ENCODE measurements at regions not wholly inside any gene's neighbourhood (a gene's known extent, or its start where the extent isn't known, plus 50 kb on each side); places are given as distances from the start of the nearest gene placed in this dataset.

DNA sequence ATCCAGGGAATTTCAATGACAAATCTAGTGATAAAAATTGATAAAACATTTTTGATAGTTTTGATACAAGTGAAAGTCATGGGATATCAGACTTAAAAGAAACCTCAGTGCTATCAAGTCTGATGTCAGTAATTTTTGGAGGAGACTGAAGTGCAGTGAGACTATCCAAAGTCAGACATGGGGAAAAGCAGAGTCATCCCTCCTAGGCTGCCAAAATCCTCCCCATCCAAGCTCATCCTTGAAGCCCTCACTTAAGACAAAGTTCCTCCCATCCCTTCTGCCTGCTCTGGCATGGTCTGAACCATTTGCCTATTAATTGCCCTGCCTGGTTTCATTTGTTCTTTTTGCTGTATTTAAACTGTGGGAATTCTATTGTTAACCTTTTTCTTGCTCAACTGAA lies 456.9 kb upstream of the UBE2E2 start:
- Histone ChIP-seq H3K4me1 (ENCODE audit: control insufficient read depth in 2 of 2, insufficient read depth in 2 of 2, low read length in 2 of 2) (no peaks in the 10 kb centered on the region), H3K4me3 (ENCODE audit: low read length in 2 of 2) (no peak overlapping the region), H3K27me3 (ENCODE audit: control insufficient read depth in 2 of 2, insufficient read depth in 2 of 2, low read length in 2 of 2) (no peaks in the 10 kb centered on the region), H3K9me3 (ENCODE audit: control insufficient read depth in 2 of 2, low read length in 2 of 2) (no peaks in the 10 kb centered on the region), H3K27ac (ENCODE audit: low read depth in 2 of 2, low read length in 2 of 2) (no peak overlapping the region), H3K9ac (ENCODE audit: low read depth in 1 of 2, low read length in 2 of 2) (no peak overlapping the region), H3K36me3 (ENCODE audit: control insufficient read depth in 2 of 2, insufficient read depth in 2 of 2, low read length in 2 of 2) (no peaks in the 10 kb centered on the region)

DNA sequence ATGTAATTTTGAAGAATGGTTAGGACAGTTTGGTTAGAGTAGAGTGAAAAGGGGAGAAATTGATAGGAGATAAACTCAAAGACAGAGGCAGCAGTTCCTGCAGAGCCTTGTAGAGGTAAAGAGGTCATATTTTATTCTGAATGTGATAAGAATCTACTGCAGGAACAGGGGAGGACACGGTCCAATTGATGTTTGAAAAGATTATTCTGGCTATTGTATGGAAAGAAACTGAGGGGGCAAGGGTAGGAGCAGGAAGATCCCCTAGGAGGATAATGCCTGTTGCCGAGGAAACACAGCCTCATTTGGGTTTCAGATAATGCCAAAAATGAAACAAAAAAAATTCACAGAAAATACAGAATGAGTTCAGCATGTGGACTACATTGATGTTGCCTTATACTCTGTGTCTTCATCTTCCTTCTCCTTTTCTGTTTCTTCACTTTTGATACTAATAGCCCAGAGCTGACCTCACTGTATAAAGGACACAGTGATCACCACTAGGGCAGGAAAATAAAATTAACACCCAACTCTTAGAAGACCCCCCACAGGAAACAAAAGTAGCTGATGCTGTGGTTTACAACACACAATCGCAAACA lies 454.6 kb upstream of the UBE2E2 start:
- no peak overlapping the region for H3K4me3 ChIP-seq (ENCODE audit: low read length in 2 of 2)

DNA sequence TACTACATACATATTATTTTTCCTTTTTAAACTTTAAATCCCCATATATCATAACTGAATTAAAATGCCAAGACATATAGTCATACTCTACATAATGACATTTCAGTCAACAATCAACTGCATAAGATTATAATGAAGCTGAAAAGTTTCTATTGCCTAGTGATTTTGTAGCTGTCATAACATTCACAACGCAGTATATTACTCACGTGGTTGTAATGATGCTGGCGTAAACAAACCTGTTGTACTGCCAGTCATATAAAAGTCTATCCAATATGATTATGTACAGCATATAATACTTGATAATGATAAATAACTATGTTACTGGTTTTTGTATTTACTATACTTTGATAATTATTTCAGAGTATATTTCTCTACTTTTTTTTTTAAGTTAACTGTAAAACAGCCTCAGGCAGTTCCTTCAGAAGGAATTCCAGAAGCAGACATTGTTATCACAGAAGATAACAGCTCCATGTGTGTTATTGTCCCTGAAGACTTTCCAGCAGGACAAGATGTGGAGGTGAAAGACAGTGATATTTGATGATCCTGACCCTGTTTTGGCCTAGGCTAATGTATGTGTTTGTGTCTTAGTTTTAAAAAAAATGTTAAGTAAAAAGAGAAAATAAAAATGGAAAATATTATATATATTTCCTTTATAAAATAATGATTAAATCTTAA lies 443.4 kb upstream of the UBE2E2 start:
- no peaks in the 10 kb centered on the region for H3K9me3 ChIP-seq (ENCODE audit: control insufficient read depth in 2 of 2, low read length in 2 of 2)
- no peak overlapping the region for H3K9ac ChIP-seq (ENCODE audit: low read depth in 1 of 2, low read length in 2 of 2)
- H3K36me3 ChIP-seq (ENCODE audit: control insufficient read depth in 2 of 2, insufficient read depth in 2 of 2, low read length in 2 of 2), result no peaks in the 10 kb centered on the region
- no peaks in the 10 kb centered on the region for H3K4me1 ChIP-seq (ENCODE audit: control insufficient read depth in 2 of 2, insufficient read depth in 2 of 2, low read length in 2 of 2)
- H3K4me3 ChIP-seq (ENCODE audit: low read length in 2 of 2), result no peak overlapping the region
- H3K27ac ChIP-seq (ENCODE audit: low read depth in 2 of 2, low read length in 2 of 2), result no peak overlapping the region
- H3K27me3 ChIP-seq (ENCODE audit: control insufficient read depth in 2 of 2, insufficient read depth in 2 of 2, low read length in 2 of 2), result no peaks in the 10 kb centered on the region

More for the DNA sequence above, 454.6 kb upstream of the UBE2E2 start:
- H3K4me1 ChIP-seq (ENCODE audit: control insufficient read depth in 2 of 2, insufficient read depth in 2 of 2, low read length in 2 of 2), result no peaks in the 10 kb centered on the region
- no peak overlapping the region for H3K27ac ChIP-seq (ENCODE audit: low read depth in 2 of 2, low read length in 2 of 2)
- H3K27me3 ChIP-seq (ENCODE audit: control insufficient read depth in 2 of 2, insufficient read depth in 2 of 2, low read length in 2 of 2), result no peaks in the 10 kb centered on the region
- no peak overlapping the region for H3K9ac ChIP-seq (ENCODE audit: low read depth in 1 of 2, low read length in 2 of 2)
- no peaks in the 10 kb centered on the region for H3K36me3 ChIP-seq (ENCODE audit: control insufficient read depth in 2 of 2, insufficient read depth in 2 of 2, low read length in 2 of 2)
- H3K9me3 ChIP-seq (ENCODE audit: control insufficient read depth in 2 of 2, low read length in 2 of 2), result no peaks in the 10 kb centered on the region

DNA sequence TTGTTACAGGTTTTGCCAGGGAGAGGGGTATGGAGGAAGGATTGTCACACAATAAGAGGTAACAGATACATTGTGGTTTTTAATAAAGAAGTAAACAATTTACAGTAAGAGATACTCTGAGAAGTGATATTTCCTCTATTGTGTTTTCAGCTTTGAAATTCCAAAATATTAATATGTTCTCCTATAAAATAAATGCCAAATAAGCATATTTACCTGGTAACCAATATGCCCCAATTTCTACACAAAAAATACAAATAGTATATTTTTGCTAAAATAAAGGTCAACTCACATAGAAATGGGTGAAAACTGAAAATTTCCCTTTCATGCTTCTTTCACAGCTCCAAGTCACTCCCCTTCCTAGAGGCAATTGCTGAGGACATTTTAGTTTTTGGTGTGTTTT lies 437.4 kb upstream of the UBE2E2 start:
- no peaks in the 10 kb centered on the region for H3K27me3 ChIP-seq (ENCODE audit: control insufficient read depth in 2 of 2, insufficient read depth in 2 of 2, low read length in 2 of 2)
- H3K4me3 ChIP-seq (ENCODE audit: low read length in 2 of 2), result no peak overlapping the region
- H3K4me1 ChIP-seq (ENCODE audit: control insufficient read depth in 2 of 2, insufficient read depth in 2 of 2, low read length in 2 of 2), result no peaks in the 10 kb centered on the region
- H3K27ac ChIP-seq (ENCODE audit: low read depth in 2 of 2, low read length in 2 of 2), result no peak overlapping the region
- no peaks in the 10 kb centered on the region for H3K9me3 ChIP-seq (ENCODE audit: control insufficient read depth in 2 of 2, low read length in 2 of 2)
- H3K36me3 ChIP-seq (ENCODE audit: control insufficient read depth in 2 of 2, insufficient read depth in 2 of 2, low read length in 2 of 2), result no peaks in the 10 kb centered on the region
- no peak overlapping the region for H3K9ac ChIP-seq (ENCODE audit: low read depth in 1 of 2, low read length in 2 of 2)

DNA sequence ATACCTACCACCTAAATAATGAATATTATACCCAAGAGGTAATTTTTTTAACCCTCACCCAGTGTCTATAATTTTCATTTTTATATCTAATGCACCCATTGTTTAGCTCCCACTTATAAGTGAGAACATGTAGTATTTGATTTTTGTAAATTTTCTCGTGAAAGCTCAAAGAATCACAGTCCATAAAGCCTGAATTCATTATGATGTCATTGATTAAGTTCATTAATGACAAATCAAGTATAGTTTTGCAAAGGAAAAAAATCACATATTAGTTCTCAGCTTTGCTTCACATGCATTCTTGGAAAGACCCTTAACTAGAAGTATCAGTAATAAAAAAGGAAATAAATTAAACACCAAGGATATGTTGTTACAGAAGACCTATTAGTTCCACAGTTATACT lies 425.3 kb upstream of the UBE2E2 start:
- no peak overlapping the region for H3K4me3 ChIP-seq (ENCODE audit: low read length in 2 of 2)
- no peak overlapping the region for H3K27ac ChIP-seq (ENCODE audit: low read depth in 2 of 2, low read length in 2 of 2)
- H3K36me3 ChIP-seq (ENCODE audit: control insufficient read depth in 2 of 2, insufficient read depth in 2 of 2, low read length in 2 of 2), result no peaks in the 10 kb centered on the region
- no peak overlapping the region for H3K9ac ChIP-seq (ENCODE audit: low read depth in 1 of 2, low read length in 2 of 2)
- H3K4me1 ChIP-seq (ENCODE audit: control insufficient read depth in 2 of 2, insufficient read depth in 2 of 2, low read length in 2 of 2), result no peaks in the 10 kb centered on the region
- no peaks in the 10 kb centered on the region for H3K27me3 ChIP-seq (ENCODE audit: control insufficient read depth in 2 of 2, insufficient read depth in 2 of 2, low read length in 2 of 2)
- no peaks in the 10 kb centered on the region for H3K9me3 ChIP-seq (ENCODE audit: control insufficient read depth in 2 of 2, low read length in 2 of 2)

DNA sequence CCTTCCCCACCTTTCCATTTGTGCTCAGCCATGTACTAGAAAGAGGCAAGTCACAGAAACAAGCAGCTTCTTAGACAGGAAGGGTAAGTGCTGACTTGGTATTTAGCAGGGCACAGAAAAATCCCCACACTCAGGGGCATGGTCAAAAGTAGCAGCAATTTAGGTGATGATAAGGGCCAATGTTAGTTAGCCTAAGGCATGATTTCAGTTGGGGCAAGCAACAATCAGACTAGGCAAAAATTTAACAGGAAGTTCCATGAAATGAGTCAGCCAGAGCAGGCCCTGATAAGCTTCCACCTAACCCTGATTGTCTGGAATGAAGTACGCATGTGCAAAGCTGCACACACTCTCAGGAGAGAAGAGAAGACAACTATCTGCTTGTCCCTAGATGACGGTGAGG lies 423.4 kb upstream of the UBE2E2 start:
- no peaks in the 10 kb centered on the region for H3K27me3 ChIP-seq (ENCODE audit: control insufficient read depth in 2 of 2, insufficient read depth in 2 of 2, low read length in 2 of 2)
- H3K27ac ChIP-seq (ENCODE audit: low read depth in 2 of 2, low read length in 2 of 2), result no peak overlapping the region
- no peak overlapping the region for H3K9ac ChIP-seq (ENCODE audit: low read depth in 1 of 2, low read length in 2 of 2)
- no peak overlapping the region for H3K4me3 ChIP-seq (ENCODE audit: low read length in 2 of 2)
- H3K9me3 ChIP-seq (ENCODE audit: control insufficient read depth in 2 of 2, low read length in 2 of 2), result no peaks in the 10 kb centered on the region
- H3K4me1 ChIP-seq (ENCODE audit: control insufficient read depth in 2 of 2, insufficient read depth in 2 of 2, low read length in 2 of 2), result no peaks in the 10 kb centered on the region
- no peaks in the 10 kb centered on the region for H3K36me3 ChIP-seq (ENCODE audit: control insufficient read depth in 2 of 2, insufficient read depth in 2 of 2, low read length in 2 of 2)

DNA sequence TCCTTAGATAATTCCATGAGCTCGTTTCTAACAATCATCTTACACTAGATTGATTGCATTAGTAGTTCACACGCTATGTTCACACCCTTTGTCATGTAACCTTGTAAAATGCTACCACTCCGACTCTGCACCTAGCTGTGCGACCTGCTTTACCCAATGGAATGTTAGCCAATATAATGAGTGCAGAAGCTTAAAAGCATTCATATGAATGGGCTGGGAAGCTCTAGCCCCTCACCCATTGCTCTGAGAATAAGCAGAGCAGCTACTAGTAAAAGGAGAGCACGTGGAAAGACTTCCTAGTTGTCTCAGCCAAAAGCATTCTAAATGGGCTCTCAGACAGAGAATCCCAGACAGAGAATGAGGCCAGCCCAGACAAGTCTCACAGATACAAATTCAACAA lies 410.6 kb upstream of the UBE2E2 start:
- Histone ChIP-seq H3K4me1 (ENCODE audit: control insufficient read depth in 2 of 2, insufficient read depth in 2 of 2, low read length in 2 of 2) (no peaks in the 10 kb centered on the region), H3K36me3 (ENCODE audit: control insufficient read depth in 2 of 2, insufficient read depth in 2 of 2, low read length in 2 of 2) (no peaks in the 10 kb centered on the region), H3K27ac (ENCODE audit: low read depth in 2 of 2, low read length in 2 of 2) (no peak overlapping the region), H3K9ac (ENCODE audit: low read depth in 1 of 2, low read length in 2 of 2) (no peak overlapping the region), H3K27me3 (ENCODE audit: control insufficient read depth in 2 of 2, insufficient read depth in 2 of 2, low read length in 2 of 2) (no peaks in the 10 kb centered on the region), H3K4me3 (ENCODE audit: low read length in 2 of 2) (no peak overlapping the region), H3K9me3 (ENCODE audit: control insufficient read depth in 2 of 2, low read length in 2 of 2) (no peaks in the 10 kb centered on the region)

DNA sequence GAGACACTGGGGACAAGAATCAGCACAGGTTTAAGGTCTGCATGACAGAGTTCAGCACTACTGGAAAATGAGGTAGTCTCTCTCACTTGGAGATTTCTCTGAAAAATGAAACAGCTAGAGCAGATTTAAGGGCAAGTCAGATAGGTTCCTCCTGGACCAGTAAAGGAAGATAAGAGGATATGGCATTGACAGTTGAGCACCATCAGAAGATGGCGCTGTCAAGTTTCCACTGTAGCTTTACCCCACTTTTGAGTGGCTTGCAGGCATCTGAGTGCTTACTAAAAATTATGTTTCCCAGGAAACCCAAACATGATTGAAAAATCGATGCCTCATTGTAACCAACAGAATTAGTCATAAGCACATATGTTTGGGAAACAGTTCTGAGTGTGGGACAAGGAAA lies 407.2 kb upstream of the UBE2E2 start:
- Histone ChIP-seq H3K27me3 (ENCODE audit: control insufficient read depth in 2 of 2, insufficient read depth in 2 of 2, low read length in 2 of 2) (no peaks in the 10 kb centered on the region), H3K4me3 (ENCODE audit: low read length in 2 of 2) (no peak overlapping the region), H3K27ac (ENCODE audit: low read depth in 2 of 2, low read length in 2 of 2) (no peak overlapping the region), H3K4me1 (ENCODE audit: control insufficient read depth in 2 of 2, insufficient read depth in 2 of 2, low read length in 2 of 2) (no peaks in the 10 kb centered on the region), H3K9me3 (ENCODE audit: control insufficient read depth in 2 of 2, low read length in 2 of 2) (no peaks in the 10 kb centered on the region), H3K9ac (ENCODE audit: low read depth in 1 of 2, low read length in 2 of 2) (no peak overlapping the region), H3K36me3 (ENCODE audit: control insufficient read depth in 2 of 2, insufficient read depth in 2 of 2, low read length in 2 of 2) (no peaks in the 10 kb centered on the region)

DNA sequence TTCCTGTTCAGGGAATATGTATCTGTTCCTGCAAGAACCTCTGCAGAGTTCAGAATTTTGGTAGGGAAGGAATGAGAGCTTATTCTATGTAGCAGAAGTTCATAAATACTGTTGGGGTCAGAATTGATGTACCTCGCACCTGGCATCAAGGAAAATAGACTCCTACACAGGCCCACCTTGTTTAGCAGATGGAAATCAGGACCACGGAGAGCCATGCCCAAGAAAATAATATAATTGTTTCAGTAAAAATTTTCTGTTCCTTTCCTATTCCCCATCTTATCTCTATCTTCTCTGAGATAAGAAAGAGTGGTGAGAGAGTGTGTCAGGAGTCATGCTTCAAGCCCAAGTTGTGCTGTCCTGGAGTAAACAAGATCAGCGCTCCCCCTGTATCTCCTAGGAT lies 404.7 kb upstream of the UBE2E2 start:
- no peaks in the 10 kb centered on the region for H3K27me3 ChIP-seq (ENCODE audit: control insufficient read depth in 2 of 2, insufficient read depth in 2 of 2, low read length in 2 of 2)
- no peak overlapping the region for H3K9ac ChIP-seq (ENCODE audit: low read depth in 1 of 2, low read length in 2 of 2)
- H3K27ac ChIP-seq (ENCODE audit: low read depth in 2 of 2, low read length in 2 of 2), result no peak overlapping the region
- no peaks in the 10 kb centered on the region for H3K36me3 ChIP-seq (ENCODE audit: control insufficient read depth in 2 of 2, insufficient read depth in 2 of 2, low read length in 2 of 2)
- H3K4me3 ChIP-seq (ENCODE audit: low read length in 2 of 2), result no peak overlapping the region
- H3K9me3 ChIP-seq (ENCODE audit: control insufficient read depth in 2 of 2, low read length in 2 of 2), result no peaks in the 10 kb centered on the region
- H3K4me1 ChIP-seq (ENCODE audit: control insufficient read depth in 2 of 2, insufficient read depth in 2 of 2, low read length in 2 of 2), result no peaks in the 10 kb centered on the region

DNA sequence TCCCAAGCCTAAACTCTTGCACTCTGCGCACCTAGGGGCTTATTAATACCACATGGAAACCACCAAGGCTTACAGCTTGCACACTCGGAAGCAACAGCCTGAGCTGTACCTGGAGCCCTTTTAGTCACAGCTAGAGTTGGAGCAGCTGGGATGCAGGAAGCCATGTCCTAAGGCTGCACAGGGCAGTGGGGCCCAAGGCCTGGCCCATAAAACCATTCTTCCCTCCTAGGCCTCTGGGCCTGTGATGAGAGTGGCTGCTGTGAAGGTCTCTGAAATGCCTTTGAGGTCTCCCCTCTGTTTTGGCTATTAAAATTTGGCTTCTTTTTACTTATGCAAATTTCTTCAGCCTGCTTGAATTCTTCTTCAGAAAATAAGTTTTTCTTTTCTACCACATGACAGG lies 383.9 kb upstream of the UBE2E2 start:
- Histone ChIP-seq H3K9me3 (ENCODE audit: control insufficient read depth in 2 of 2, low read length in 2 of 2) (no peaks in the 10 kb centered on the region), H3K4me1 (ENCODE audit: control insufficient read depth in 2 of 2, insufficient read depth in 2 of 2, low read length in 2 of 2) (no peaks in the 10 kb centered on the region), H3K27me3 (ENCODE audit: control insufficient read depth in 2 of 2, insufficient read depth in 2 of 2, low read length in 2 of 2) (no peaks in the 10 kb centered on the region), H3K36me3 (ENCODE audit: control insufficient read depth in 2 of 2, insufficient read depth in 2 of 2, low read length in 2 of 2) (no peaks in the 10 kb centered on the region), H3K27ac (ENCODE audit: low read depth in 2 of 2, low read length in 2 of 2) (no peak overlapping the region), H3K4me3 (ENCODE audit: low read length in 2 of 2) (no peak overlapping the region), H3K9ac (ENCODE audit: low read depth in 1 of 2, low read length in 2 of 2) (no peak overlapping the region)

All from mucosa of rectum (tissue), 2 donors.